SK-N-SH treated with all-trans-retinoic acid at 6 μM for 48 hours (cell line): ENCODE measurements at regions not wholly inside any gene's neighbourhood (a gene's known extent, or its start where the extent isn't known, plus 50 kb on each side); places are given as distances from the start of the nearest gene placed in this dataset.
A peak's percentile ranks its signal among the peaks of the same experiment; 100 is the strongest.

ENCODE experiments used
- ATAC-seq: fragments of 200-7000 bp; cut with Tn5 transposase; 3 replicates; pipeline ENCODE4 v1.9.1; 2020; ENCODE audit warnings: mild to moderate bottlenecking, moderate library complexity
- ARNTL ChIP-seq: fragments of 450-650 bp; formaldehyde crosslinking; IDR thresholded peaks from 2 replicates; pipeline ENCODE4 v1.5.0; 2020; ENCODE audit warnings: low read depth, mild to moderate bottlenecking, moderate library complexity, borderline replicate concordance
- BACH2 ChIP-seq: fragments of 250-450 bp; sonication (Bioruptor Pico); IDR thresholded peaks from 2 replicates; pipeline ENCODE4 v1.9.0; 2021; ENCODE audit warnings: mild to moderate bottlenecking, borderline replicate concordance
- CSDC2 ChIP-seq: fragments of 250-450 bp; sonication (Bioruptor Pico); IDR thresholded peaks from 2 replicates; pipeline ENCODE4 v1.5.0; 2020; ENCODE audit warnings: mild to moderate bottlenecking, moderate library complexity
- ESRRG ChIP-seq: fragments of 250-450 bp; sonication (Bioruptor Pico); IDR thresholded peaks from 2 replicates; pipeline ENCODE4 v1.6.1; 2021; ENCODE audit warnings: mild to moderate bottlenecking
- GLIS3 ChIP-seq: fragments of 250-450 bp; sonication (Bioruptor Pico); IDR thresholded peaks from 2 replicates; pipeline ENCODE4 v1.5.0; 2020; ENCODE audit warnings: mild to moderate bottlenecking, moderate library complexity
- ISL1 ChIP-seq: fragments of 250-450 bp; sonication (Bioruptor Pico); IDR thresholded peaks from 2 replicates; pipeline ENCODE4 v2.1.2; 2022; ENCODE audit warnings: mild to moderate bottlenecking, moderate library complexity
- PPARA ChIP-seq: fragments of 250-450 bp; sonication (Bioruptor Pico); IDR thresholded peaks from 2 replicates; pipeline ENCODE4 v1.5.0; 2020; ENCODE audit warnings: mild to moderate bottlenecking, borderline replicate concordance
- RARB ChIP-seq: fragments of 250-450 bp; sonication (Bioruptor Pico); IDR thresholded peaks from 2 replicates; pipeline ENCODE4 v1.8.0; 2021; ENCODE audit warnings: mild to moderate bottlenecking, moderate library complexity
- SNAI2 ChIP-seq: fragments of 250-450 bp; sonication (Bioruptor Pico); IDR thresholded peaks from 2 replicates; pipeline ENCODE4 v1.5.0; 2020; ENCODE audit warnings: mild to moderate bottlenecking, moderate library complexity
- TCF4 ChIP-seq: fragments of 250-450 bp; sonication (Bioruptor Pico); IDR thresholded peaks from 2 replicates; pipeline ENCODE4 v1.8.0; 2021; ENCODE audit warnings: mild to moderate bottlenecking, moderate library complexity, borderline replicate concordance
- TOX ChIP-seq: fragments of 250-450 bp; sonication (Bioruptor Pico); IDR thresholded peaks from 2 replicates; pipeline ENCODE4 v1.8.0; 2021; ENCODE audit warnings: mild to moderate bottlenecking, moderate library complexity, borderline replicate concordance
- ZC3H10 ChIP-seq: fragments of 250-450 bp; sonication (Bioruptor Pico); IDR thresholded peaks from 2 replicates; pipeline ENCODE4 v1.5.1; 2021; ENCODE audit warnings: mild to moderate bottlenecking, moderate library complexity
- ZFP3 ChIP-seq: fragments of 250-450 bp; sonication (Bioruptor Pico); IDR thresholded peaks from 2 replicates; pipeline ENCODE4 v1.5.0; 2020; ENCODE audit warnings: mild to moderate bottlenecking, moderate library complexity
- ZFP30 ChIP-seq: fragments of 450-650 bp; formaldehyde crosslinking; IDR thresholded peaks from 2 replicates; pipeline ENCODE4 v1.5.0; 2022; ENCODE audit warnings: mild to moderate bottlenecking, moderate library complexity
- ZNF565 ChIP-seq: fragments of 450-650 bp; formaldehyde crosslinking; conservative IDR thresholded peaks from 2 replicates; pipeline ENCODE4 v1.5.0; 2020; ENCODE audit warnings: low read depth, mild to moderate bottlenecking, moderate library complexity
- ZNF70 ChIP-seq: fragments of 450-650 bp; formaldehyde crosslinking; IDR thresholded peaks from 2 replicates; pipeline ENCODE4 v1.5.0; 2020; ENCODE audit warnings: mild to moderate bottlenecking, moderate library complexity
- ZNF8 ChIP-seq: fragments of 450-650 bp; formaldehyde crosslinking; IDR thresholded peaks from 2 replicates; pipeline ENCODE4 v1.5.0; 2020; ENCODE audit warnings: mild to moderate bottlenecking, moderate library complexity
- TF ChIP-seq, protein P1 (sequence below): fragments of 250-450 bp; sonication (Bioruptor Pico); IDR thresholded peaks from 2 replicates; pipeline ENCODE4 v1.5.1; 2021; ENCODE audit warnings: mild to moderate bottlenecking, moderate library complexity
- TF ChIP-seq, protein P2 (sequence below): fragments of 250-450 bp; sonication (Bioruptor Pico); IDR thresholded peaks from 2 replicates; pipeline ENCODE4 v1.5.1; 2020; ENCODE audit warnings: low read depth, mild to moderate bottlenecking, moderate library complexity
- TF ChIP-seq, protein P3 (sequence below): fragments of 250-450 bp; sonication (Bioruptor Pico); IDR thresholded peaks from 2 replicates; pipeline ENCODE4 v1.8.0; 2021; ENCODE audit warnings: low read depth, mild to moderate bottlenecking, moderate library complexity, borderline replicate concordance
- TF ChIP-seq, protein P4 (sequence below): fragments of 250-450 bp; sonication (Bioruptor Pico); IDR thresholded peaks from 2 replicates; pipeline ENCODE4 v1.8.0; 2020; ENCODE audit warnings: mild to moderate bottlenecking, moderate library complexity, borderline replicate concordance
- TF ChIP-seq, protein P5 (sequence below): fragments of 250-450 bp; sonication (Bioruptor Pico); IDR thresholded peaks from 2 replicates; pipeline ENCODE4 v1.5.0; 2020; ENCODE audit warnings: mild to moderate bottlenecking, moderate library complexity

DNA sequence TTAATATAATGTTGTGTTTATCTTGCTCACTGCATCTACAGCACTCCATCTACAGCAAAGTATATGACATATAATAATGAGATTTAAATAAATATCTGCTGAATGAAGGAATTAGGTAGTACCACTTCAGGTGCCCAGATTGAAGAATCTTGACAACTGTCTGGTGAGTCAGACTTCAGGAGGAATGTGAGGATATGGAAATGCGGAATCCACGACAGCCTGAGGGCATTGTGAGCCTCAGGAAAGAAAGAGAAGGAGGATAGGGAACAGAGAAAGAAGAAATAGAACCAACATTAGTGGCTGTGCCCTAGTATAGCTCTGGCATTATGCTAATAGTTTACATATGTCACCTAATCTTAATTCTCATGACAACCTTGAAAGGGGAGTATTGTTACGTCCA is 304.4 kb downstream of the AASDHPPT start (continued):
- TF ChIP-seq, protein P1, sequence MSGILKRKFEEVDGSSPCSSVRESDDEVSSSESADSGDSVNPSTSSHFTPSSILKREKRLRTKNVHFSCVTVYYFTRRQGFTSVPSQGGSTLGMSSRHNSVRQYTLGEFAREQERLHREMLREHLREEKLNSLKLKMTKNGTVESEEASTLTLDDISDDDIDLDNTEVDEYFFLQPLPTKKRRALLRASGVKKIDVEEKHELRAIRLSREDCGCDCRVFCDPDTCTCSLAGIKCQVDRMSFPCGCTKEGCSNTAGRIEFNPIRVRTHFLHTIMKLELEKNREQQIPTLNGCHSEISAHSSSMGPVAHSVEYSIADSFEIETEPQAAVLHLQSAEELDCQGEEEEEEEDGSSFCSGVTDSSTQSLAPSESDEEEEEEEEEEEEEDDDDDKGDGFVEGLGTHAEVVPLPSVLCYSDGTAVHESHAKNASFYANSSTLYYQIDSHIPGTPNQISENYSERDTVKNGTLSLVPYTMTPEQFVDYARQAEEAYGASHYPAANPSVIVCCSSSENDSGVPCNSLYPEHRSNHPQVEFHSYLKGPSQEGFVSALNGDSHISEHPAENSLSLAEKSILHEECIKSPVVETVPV (CRISPR knock-in tag), result no peak
- no peak for TF ChIP-seq ZC3H10 (CRISPR knock-in tag)
- TF ChIP-seq TOX (CRISPR knock-in tag), result no peak
- no peak for TF ChIP-seq PPARA (CRISPR knock-in tag)
- no peak for TF ChIP-seq ISL1 (CRISPR knock-in tag)
- no peak for TF ChIP-seq TCF4

DNA sequence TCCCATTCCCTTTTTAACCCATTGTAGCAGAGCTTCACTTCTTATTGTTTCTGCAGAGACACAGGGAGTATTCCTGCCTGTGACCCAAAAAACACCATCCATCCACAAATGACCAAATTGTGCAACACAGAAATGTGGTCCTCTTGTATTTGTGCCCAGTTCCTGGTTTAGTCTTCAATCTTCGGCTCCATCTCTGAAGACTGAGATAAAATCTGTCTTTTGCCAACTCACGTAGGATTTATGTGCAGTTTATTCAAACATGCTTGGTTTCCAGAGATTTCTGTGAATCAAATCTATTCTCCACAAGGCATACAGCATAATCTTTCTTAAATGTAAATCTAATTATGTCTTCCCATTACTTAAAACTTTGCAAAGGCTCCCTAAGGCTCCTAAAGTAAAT is 307.0 kb downstream of the AASDHPPT start:
- TF ChIP-seq PPARA (CRISPR knock-in tag), result no peak
- TF ChIP-seq, protein P2, sequence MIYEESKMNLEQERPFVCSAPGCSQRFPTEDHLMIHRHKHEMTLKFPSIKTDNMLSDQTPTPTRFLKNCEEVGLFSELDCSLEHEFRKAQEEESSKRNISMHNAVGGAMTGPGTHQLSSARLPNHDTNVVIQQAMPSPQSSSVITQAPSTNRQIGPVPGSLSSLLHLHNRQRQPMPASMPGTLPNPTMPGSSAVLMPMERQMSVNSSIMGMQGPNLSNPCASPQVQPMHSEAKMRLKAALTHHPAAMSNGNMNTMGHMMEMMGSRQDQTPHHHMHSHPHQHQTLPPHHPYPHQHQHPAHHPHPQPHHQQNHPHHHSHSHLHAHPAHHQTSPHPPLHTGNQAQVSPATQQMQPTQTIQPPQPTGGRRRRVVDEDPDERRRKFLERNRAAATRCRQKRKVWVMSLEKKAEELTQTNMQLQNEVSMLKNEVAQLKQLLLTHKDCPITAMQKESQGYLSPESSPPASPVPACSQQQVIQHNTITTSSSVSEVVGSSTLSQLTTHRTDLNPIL (CRISPR knock-in tag), result no peak
- TF ChIP-seq ZNF70 (CRISPR knock-in tag), result no peak
- TF ChIP-seq ZFP3 (CRISPR knock-in tag), result no peak
- TF ChIP-seq ARNTL (CRISPR knock-in tag), result no peak
- TF ChIP-seq, protein P3, sequence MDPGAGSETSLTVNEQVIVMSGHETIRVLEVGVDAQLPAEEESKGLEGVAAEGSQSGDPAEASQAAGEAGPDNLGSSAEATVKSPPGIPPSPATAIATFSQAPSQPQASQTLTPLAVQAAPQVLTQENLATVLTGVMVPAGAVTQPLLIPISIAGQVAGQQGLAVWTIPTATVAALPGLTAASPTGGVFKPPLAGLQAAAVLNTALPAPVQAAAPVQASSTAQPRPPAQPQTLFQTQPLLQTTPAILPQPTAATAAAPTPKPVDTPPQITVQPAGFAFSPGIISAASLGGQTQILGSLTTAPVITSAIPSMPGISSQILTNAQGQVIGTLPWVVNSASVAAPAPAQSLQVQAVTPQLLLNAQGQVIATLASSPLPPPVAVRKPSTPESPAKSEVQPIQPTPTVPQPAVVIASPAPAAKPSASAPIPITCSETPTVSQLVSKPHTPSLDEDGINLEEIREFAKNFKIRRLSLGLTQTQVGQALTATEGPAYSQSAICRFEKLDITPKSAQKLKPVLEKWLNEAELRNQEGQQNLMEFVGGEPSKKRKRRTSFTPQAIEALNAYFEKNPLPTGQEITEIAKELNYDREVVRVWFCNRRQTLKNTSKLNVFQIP (CRISPR knock-in tag), result no peak
- no peak for TF ChIP-seq RARB (CRISPR knock-in tag)
- no peak for TF ChIP-seq TCF4
- no peak for TF ChIP-seq SNAI2 (CRISPR knock-in tag)
- TF ChIP-seq ESRRG (CRISPR knock-in tag), result no peak
- TF ChIP-seq, protein P4, sequence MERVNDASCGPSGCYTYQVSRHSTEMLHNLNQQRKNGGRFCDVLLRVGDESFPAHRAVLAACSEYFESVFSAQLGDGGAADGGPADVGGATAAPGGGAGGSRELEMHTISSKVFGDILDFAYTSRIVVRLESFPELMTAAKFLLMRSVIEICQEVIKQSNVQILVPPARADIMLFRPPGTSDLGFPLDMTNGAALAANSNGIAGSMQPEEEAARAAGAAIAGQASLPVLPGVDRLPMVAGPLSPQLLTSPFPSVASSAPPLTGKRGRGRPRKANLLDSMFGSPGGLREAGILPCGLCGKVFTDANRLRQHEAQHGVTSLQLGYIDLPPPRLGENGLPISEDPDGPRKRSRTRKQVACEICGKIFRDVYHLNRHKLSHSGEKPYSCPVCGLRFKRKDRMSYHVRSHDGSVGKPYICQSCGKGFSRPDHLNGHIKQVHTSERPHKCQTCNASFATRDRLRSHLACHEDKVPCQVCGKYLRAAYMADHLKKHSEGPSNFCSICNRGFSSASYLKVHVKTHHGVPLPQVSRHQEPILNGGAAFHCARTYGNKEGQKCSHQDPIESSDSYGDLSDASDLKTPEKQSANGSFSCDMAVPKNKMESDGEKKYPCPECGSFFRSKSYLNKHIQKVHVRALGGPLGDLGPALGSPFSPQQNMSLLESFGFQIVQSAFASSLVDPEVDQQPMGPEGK (CRISPR knock-in tag), result no peak
- no peak for TF ChIP-seq ZC3H10 (CRISPR knock-in tag)
- no peak for TF ChIP-seq GLIS3 (CRISPR knock-in tag)
- TF ChIP-seq ZFP30, result no peak
- no peak for TF ChIP-seq BACH2 (CRISPR knock-in tag)
- TF ChIP-seq, protein P5, sequence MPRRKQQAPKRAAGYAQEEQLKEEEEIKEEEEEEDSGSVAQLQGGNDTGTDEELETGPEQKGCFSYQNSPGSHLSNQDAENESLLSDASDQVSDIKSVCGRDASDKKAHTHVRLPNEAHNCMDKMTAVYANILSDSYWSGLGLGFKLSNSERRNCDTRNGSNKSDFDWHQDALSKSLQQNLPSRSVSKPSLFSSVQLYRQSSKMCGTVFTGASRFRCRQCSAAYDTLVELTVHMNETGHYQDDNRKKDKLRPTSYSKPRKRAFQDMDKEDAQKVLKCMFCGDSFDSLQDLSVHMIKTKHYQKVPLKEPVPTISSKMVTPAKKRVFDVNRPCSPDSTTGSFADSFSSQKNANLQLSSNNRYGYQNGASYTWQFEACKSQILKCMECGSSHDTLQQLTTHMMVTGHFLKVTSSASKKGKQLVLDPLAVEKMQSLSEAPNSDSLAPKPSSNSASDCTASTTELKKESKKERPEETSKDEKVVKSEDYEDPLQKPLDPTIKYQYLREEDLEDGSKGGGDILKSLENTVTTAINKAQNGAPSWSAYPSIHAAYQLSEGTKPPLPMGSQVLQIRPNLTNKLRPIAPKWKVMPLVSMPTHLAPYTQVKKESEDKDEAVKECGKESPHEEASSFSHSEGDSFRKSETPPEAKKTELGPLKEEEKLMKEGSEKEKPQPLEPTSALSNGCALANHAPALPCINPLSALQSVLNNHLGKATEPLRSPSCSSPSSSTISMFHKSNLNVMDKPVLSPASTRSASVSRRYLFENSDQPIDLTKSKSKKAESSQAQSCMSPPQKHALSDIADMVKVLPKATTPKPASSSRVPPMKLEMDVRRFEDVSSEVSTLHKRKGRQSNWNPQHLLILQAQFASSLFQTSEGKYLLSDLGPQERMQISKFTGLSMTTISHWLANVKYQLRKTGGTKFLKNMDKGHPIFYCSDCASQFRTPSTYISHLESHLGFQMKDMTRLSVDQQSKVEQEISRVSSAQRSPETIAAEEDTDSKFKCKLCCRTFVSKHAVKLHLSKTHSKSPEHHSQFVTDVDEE, result no peak
- no peak for TF ChIP-seq ZNF565 (CRISPR knock-in tag)
- no peak for TF ChIP-seq CSDC2

DNA sequence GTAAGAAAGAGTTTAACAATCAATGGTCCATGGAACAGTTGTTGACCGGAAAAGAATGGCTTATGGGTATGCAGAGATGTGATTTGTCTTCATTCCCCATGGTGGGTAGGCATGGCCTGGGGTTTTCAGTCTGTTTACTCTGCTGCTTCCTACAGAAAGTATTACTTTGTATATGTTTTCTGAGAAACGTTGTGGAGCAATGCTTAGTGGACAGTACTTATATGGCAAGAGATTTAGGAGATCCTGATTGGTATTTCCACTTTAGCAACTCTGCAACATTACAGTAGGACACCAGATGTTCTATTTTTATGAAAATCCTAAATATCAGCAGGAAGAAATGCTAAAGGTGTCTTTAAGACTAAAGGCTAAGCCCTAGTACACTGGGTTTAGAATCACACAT is 309.1 kb downstream of the AASDHPPT start:
- TF ChIP-seq RARB (CRISPR knock-in tag), result no peak
- no peak for TF ChIP-seq ESRRG (CRISPR knock-in tag)
- no peak for TF ChIP-seq CSDC2
- TF ChIP-seq, protein P5, result no peak
- no peak for TF ChIP-seq ISL1 (CRISPR knock-in tag)
- TF ChIP-seq, protein P1 (CRISPR knock-in tag), result no peak
- TF ChIP-seq ZNF8 (CRISPR knock-in tag), result no peak
- TF ChIP-seq ZFP30, result no peak
- no peak for ATAC-seq

More for the DNA sequence above, 307.0 kb downstream of the AASDHPPT start:
- peak; percentile 38 for ATAC-seq
